Inferior parietal cortex (tissue), 1 donor: ENCODE measurements at regions not wholly inside any gene's neighbourhood (a gene's known extent, or its start where the extent isn't known, plus 50 kb on each side); places are given as distances from the start of the nearest gene placed in this dataset.

Source experiments
- DNase-seq: peaks from one replicate; pipeline ENCODE4 v3.0.0-alpha.2; 2016; ENCODE audit errors: extremely low spot score

GRCh38 chr5:57335092-57335660 is 147.4 kb downstream of the ACTBL2 start:
- DNase-seq, result no peak

- no peak for DNase-seq
These were observed 148.1 kb downstream of the ACTBL2 start for GRCh38 chr5:57334475-57334874.

- DNase-seq, result no peak
These were observed 150.2 kb downstream of the ACTBL2 start for GRCh38 chr5:57332361-57332760.

GRCh38 chr5:57327561-57328367 is 153.9 kb downstream of the GPBP1 start:
- no peak for DNase-seq

GRCh38 chr5:57325678-57326397 is 152.0 kb downstream of the GPBP1 start:
- no peak for DNase-seq

GRCh38 chr5:57324861-57325260 is 151.0 kb downstream of the GPBP1 start:
- DNase-seq, result no peak

- no peak for DNase-seq
These were observed 150.3 kb downstream of the GPBP1 start for GRCh38 chr5:57324181-57324580.

GRCh38 chr5:57320582-57320981 is 146.7 kb downstream of the GPBP1 start:
- DNase-seq, result no peak

GRCh38 chr5:57319628-57320027 is 145.8 kb downstream of the GPBP1 start:
- DNase-seq, result no peak

GRCh38 chr5:57318251-57318650 is 144.4 kb downstream of the GPBP1 start:
- DNase-seq, result no peak

- no peak for DNase-seq
These were observed 143.5 kb downstream of the GPBP1 start for GRCh38 chr5:57317341-57317740.

- DNase-seq, result no peak
These were observed 143.0 kb downstream of the GPBP1 start for GRCh38 chr5:57316798-57317327.

GRCh38 chr5:57315941-57316340 is 142.1 kb downstream of the GPBP1 start:
- no peak for DNase-seq
